HEK293 (cell line): ENCODE measurements at regions not wholly inside any gene's neighbourhood (a gene's known extent, or its start where the extent isn't known, plus 50 kb on each side); places are given as distances from the start of the nearest gene placed in this dataset.

Experiments
- CTCF ChIA-PET: fragments of 350-600 bp; formaldehyde crosslinking; extraction: SDS; loops from one replicate; lab custom pipeline; 2021; ENCODE audit warnings: antibody characterized with exemption; lab: Yijun Ruan, JAX
- POLR2A ChIA-PET: fragments of 300-600 bp; formaldehyde crosslinking; extraction: SDS; loops from one replicate; lab custom pipeline; 2020; ENCODE audit warnings: antibody characterized with exemption, inconsistent platforms; lab: Yijun Ruan, JAX
- H3K27ac ChIP-seq: fragments of 200-500 bp; sonication (Bioruptor generic); 2 replicates; pipeline ENCODE4 v1.5.1; 2014; ENCODE audit warnings: low read depth, low read length, control low read depth, inconsistent platforms; ENCODE audit errors: extremely low read depth
- H3K36me3 ChIP-seq, 2 experiments: fragments of 200-500 bp in 1 of 2; sonication (Bioruptor generic) in 1 of 2; 1 replicate in 1 of 2; 2 replicates in 1 of 2; pipeline ENCODE4 v1.5.1; 2014 to 2017; ENCODE audit warnings: inconsistent platforms in 2 of 2, low read length in 2 of 2; ENCODE audit not compliant: control insufficient read depth in 2 of 2, insufficient read depth in 1 of 2
- H3K4me1 ChIP-seq: fragments of 200-500 bp; sonication (Bioruptor generic); 2 replicates; pipeline ENCODE4 v1.5.1; 2014; ENCODE audit warnings: mild to moderate bottlenecking, low read length, inconsistent platforms; ENCODE audit not compliant: control insufficient read depth, insufficient read depth
- H3K4me3 ChIP-seq: 2 replicates; pipeline ENCODE4 v1.5.1; 2011; ENCODE audit warnings: low read depth, mild to moderate bottlenecking, control low read depth, low read length, moderate library complexity
- H3K9me3 ChIP-seq: fragments of 200-500 bp; sonication (Bioruptor generic); 2 replicates; pipeline ENCODE4 v1.5.1; 2014; ENCODE audit warnings: low read depth, low read length, inconsistent platforms; ENCODE audit not compliant: control insufficient read depth, insufficient read depth
- GLIS1 ChIP-seq: fragments of 450-650 bp; formaldehyde crosslinking; IDR thresholded peaks from 2 replicates; pipeline ENCODE4 v1.5.1; 2016; ENCODE audit warnings: missing biosample characterization, missing genetic modification characterization
- HOXC10 ChIP-seq: sonication (generic); formaldehyde crosslinking; IDR thresholded peaks from 2 replicates; pipeline ENCODE4 v1.8.1; 2023; ENCODE audit warnings: mild to moderate bottlenecking, missing genetic modification reagents
- TRIM28 ChIP-seq: IDR thresholded peaks from 2 replicates; pipeline ENCODE4 v1.6.1; 2011; ENCODE audit warnings: low read length, control low read depth, borderline replicate concordance
- ZFP41 ChIP-seq: fragments of 450-650 bp; formaldehyde crosslinking; IDR thresholded peaks from 2 replicates; pipeline ENCODE4 v1.5.1; 2016; ENCODE audit warnings: missing biosample characterization, missing genetic modification characterization, borderline replicate concordance
- ZFP69B ChIP-seq: fragments of 450-650 bp; formaldehyde crosslinking; IDR thresholded peaks from 2 replicates; pipeline ENCODE4 v1.5.1; 2016; ENCODE audit warnings: missing biosample characterization, missing genetic modification characterization
- ZNF121 ChIP-seq: fragments of 450-650 bp; formaldehyde crosslinking; IDR thresholded peaks from 2 replicates; pipeline ENCODE4 v1.5.1; 2016; ENCODE audit warnings: missing biosample characterization, missing genetic modification characterization
- ZNF174 ChIP-seq: fragments of 450-650 bp; formaldehyde crosslinking; IDR thresholded peaks from 2 replicates; pipeline ENCODE4 v1.5.0; 2017; ENCODE audit warnings: missing biosample characterization, mild to moderate bottlenecking, missing genetic modification characterization
- ZNF324 ChIP-seq: fragments of 450-650 bp; formaldehyde crosslinking; IDR thresholded peaks from 2 replicates; pipeline ENCODE4 v1.5.1; 2016; ENCODE audit warnings: missing biosample characterization, missing genetic modification characterization
- ZNF394 ChIP-seq: fragments of 450-650 bp; formaldehyde crosslinking; IDR thresholded peaks from 2 replicates; pipeline ENCODE4 v1.5.1; 2016; ENCODE audit warnings: missing biosample characterization, missing genetic modification characterization, mild to moderate bottlenecking, moderate library complexity, borderline replicate concordance
- ZNF426 ChIP-seq: fragments of 450-650 bp; formaldehyde crosslinking; IDR thresholded peaks from 2 replicates; pipeline ENCODE4 v1.5.1; 2017; ENCODE audit warnings: missing biosample characterization, missing genetic modification characterization, mild to moderate bottlenecking, inconsistent platforms, moderate library complexity
- ZNF473 ChIP-seq: fragments of 450-650 bp; formaldehyde crosslinking; IDR thresholded peaks from 2 replicates; pipeline ENCODE4 v1.5.1; 2017; ENCODE audit warnings: missing biosample characterization, missing genetic modification characterization
- ZNF660 ChIP-seq: fragments of 450-650 bp; IDR thresholded peaks from 2 replicates; pipeline ENCODE4 v1.5.1; 2018; ENCODE audit warnings: missing biosample characterization, mild to moderate bottlenecking, missing genetic modification characterization
- ZNF792 ChIP-seq: fragments of 450-650 bp; formaldehyde crosslinking; IDR thresholded peaks from 2 replicates; pipeline ENCODE4 v1.5.1; 2016; ENCODE audit warnings: missing biosample characterization, missing genetic modification characterization
- TF ChIP-seq, protein P1 (sequence below): fragments of 450-650 bp; formaldehyde crosslinking; IDR thresholded peaks from 2 replicates; pipeline ENCODE4 v1.5.1; 2016; ENCODE audit warnings: missing biosample characterization, missing genetic modification characterization
- TF ChIP-seq, protein P2 (sequence below): fragments of 450-650 bp; formaldehyde crosslinking; IDR thresholded peaks from 2 replicates; pipeline ENCODE4 v1.5.1; 2016; ENCODE audit warnings: missing biosample characterization, missing genetic modification characterization
- TF ChIP-seq, protein P3 (sequence below): fragments of 450-650 bp; formaldehyde crosslinking; IDR thresholded peaks from 2 replicates; pipeline ENCODE4 v1.5.1; 2017; ENCODE audit warnings: missing biosample characterization, missing genetic modification characterization
- TF ChIP-seq, protein P4 (sequence below): IDR thresholded peaks from 2 replicates; pipeline ENCODE4 v1.6.1; 2011; ENCODE audit warnings: mild to moderate bottlenecking, low read depth, low read length, borderline replicate concordance
- TF ChIP-seq, protein P5 (sequence below): fragments of 450-650 bp; formaldehyde crosslinking; IDR thresholded peaks from 2 replicates; pipeline ENCODE4 v1.5.1; 2016; ENCODE audit warnings: missing biosample characterization, missing genetic modification characterization

DNA sequence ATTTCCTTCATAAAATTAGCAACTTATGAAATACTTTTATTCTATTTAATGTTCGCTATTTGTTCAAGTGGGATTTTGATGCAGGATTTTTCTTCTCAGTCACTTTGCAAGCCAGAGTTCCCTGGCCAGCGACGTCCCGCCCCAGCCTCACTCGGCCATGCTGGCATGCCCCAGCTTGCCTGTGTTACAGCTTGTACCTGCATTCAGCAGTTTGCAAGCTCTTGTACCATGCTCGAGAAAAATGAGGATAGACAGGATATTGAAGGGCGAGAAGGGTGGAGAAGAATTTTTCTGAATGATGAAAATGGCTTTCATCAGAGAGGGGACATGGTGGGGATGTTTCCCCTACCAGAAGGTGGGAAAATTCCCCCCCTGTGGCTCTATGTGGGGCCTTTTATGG is 2180.2 kb upstream of the PCDH20 start (continued):
- TF ChIP-seq ZNF394 (tag by site-specific recombination), result no peak
- peak; percentile 84 for TF ChIP-seq TRIM28

DNA sequence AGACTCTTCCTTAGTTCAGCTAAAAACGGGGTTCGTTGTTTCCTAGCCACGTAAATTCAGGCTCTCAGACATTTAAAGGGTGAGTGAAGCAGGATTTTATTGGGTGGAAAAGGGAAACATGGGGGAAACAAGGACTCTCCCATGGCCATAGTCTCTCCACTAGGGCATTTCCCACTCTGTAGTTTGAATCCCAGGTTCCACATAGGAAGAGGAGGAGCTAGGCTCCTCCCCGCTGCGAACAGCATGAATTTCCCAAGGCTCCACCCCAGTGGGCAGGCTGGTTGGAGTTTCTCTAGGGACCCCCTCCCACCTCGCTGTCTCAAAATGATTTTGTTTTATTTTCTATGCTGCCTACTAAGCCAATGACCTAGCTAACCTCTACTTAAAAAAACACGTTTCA is 2170.8 kb upstream of the PCDH20 start:
- TF ChIP-seq ZNF324 (tag by site-specific recombination), result no peak
- no peaks in the 10 kb centered on the region for H3K4me1 ChIP-seq
- no peaks in the 10 kb centered on the region for H3K36me3 ChIP-seq
- CTCF ChIA-PET, result no interaction called here
- no peak overlapping the region for H3K27ac ChIP-seq
- POLR2A ChIA-PET, result no interaction called here
- H3K4me3 ChIP-seq, result no peak overlapping the region
- H3K9me3 ChIP-seq, result no peaks in the 10 kb centered on the region

DNA sequence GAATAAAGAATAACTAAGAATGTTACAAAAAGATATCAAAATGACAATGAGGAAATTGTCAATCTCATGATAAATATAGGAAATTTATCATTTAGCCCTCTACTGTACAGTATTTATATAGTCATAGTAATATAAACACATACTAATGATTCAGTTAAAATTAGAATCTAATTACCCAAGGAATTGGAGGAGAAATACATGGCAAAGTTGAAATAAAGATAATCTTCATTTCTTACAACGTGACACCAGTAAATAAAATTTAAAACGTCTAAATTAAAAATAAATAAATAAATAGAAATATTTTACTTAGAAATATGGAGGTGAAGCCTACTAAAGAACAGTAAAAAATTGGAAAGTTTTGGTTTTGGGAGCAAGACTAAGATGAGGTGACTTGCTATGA is 2163.1 kb upstream of the PCDH20 start:
- no peak overlapping the region for H3K27ac ChIP-seq
- TF ChIP-seq ZNF121 (no peak), ZFP41 (tag by site-specific recombination) (no peak), ZNF792 (tag by site-specific recombination) (no peak), ZNF473 (tag by site-specific recombination) (no peak), ZNF660 (tag by site-specific recombination) (no peak), ZNF174 (tag by site-specific recombination) (no peak), ZNF426 (tag by site-specific recombination) (no peak), GLIS1 (tag by site-specific recombination) (no peak), HOXC10 (CRISPR knock-in tag) (no peak), ZFP69B (tag by site-specific recombination) (no peak)
- TF ChIP-seq, protein P1, sequence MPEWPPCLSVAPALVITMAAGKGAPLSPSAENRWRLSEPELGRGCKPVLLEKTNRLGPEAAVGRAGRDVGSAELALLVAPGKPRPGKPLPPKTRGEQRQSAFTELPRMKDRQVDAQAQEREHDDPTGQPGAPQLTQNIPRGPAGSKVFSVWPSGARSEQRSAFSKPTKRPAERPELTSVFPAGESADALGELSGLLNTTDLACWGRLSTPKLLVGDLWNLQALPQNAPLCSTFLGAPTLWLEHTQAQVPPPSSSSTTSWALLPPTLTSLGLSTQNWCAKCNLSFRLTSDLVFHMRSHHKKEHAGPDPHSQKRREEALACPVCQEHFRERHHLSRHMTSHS (tag by site-specific recombination), result no peak
- TF ChIP-seq, protein P2, sequence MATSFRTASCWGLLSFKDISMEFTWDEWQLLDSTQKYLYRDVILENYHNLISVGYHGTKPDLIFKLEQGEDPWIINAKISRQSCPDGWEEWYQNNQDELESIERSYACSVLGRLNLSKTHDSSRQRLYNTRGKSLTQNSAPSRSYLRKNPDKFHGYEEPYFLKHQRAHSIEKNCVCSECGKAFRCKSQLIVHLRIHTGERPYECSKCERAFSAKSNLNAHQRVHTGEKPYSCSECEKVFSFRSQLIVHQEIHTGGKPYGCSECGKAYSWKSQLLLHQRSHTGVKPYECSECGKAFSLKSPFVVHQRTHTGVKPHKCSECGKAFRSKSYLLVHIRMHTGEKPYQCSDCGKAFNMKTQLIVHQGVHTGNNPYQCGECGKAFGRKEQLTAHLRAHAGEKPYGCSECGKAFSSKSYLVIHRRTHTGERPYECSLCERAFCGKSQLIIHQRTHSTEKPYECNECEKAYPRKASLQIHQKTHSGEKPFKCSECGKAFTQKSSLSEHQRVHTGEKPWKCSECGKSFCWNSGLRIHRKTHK (tag by site-specific recombination), result no peak
- TF ChIP-seq, protein P3, sequence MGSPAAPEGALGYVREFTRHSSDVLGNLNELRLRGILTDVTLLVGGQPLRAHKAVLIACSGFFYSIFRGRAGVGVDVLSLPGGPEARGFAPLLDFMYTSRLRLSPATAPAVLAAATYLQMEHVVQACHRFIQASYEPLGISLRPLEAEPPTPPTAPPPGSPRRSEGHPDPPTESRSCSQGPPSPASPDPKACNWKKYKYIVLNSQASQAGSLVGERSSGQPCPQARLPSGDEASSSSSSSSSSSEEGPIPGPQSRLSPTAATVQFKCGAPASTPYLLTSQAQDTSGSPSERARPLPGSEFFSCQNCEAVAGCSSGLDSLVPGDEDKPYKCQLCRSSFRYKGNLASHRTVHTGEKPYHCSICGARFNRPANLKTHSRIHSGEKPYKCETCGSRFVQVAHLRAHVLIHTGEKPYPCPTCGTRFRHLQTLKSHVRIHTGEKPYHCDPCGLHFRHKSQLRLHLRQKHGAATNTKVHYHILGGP (tag by site-specific recombination), result no peak
- TF ChIP-seq, protein P4, sequence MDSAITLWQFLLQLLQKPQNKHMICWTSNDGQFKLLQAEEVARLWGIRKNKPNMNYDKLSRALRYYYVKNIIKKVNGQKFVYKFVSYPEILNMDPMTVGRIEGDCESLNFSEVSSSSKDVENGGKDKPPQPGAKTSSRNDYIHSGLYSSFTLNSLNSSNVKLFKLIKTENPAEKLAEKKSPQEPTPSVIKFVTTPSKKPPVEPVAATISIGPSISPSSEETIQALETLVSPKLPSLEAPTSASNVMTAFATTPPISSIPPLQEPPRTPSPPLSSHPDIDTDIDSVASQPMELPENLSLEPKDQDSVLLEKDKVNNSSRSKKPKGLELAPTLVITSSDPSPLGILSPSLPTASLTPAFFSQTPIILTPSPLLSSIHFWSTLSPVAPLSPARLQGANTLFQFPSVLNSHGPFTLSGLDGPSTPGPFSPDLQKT, result no peak
- TF ChIP-seq, protein P5, sequence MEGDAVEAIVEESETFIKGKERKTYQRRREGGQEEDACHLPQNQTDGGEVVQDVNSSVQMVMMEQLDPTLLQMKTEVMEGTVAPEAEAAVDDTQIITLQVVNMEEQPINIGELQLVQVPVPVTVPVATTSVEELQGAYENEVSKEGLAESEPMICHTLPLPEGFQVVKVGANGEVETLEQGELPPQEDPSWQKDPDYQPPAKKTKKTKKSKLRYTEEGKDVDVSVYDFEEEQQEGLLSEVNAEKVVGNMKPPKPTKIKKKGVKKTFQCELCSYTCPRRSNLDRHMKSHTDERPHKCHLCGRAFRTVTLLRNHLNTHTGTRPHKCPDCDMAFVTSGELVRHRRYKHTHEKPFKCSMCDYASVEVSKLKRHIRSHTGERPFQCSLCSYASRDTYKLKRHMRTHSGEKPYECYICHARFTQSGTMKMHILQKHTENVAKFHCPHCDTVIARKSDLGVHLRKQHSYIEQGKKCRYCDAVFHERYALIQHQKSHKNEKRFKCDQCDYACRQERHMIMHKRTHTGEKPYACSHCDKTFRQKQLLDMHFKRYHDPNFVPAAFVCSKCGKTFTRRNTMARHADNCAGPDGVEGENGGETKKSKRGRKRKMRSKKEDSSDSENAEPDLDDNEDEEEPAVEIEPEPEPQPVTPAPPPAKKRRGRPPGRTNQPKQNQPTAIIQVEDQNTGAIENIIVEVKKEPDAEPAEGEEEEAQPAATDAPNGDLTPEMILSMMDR (tag by site-specific recombination), result no peak
- TF ChIP-seq, all 188 proteins: peak for 0
- Histone ChIP-seq H3K4me1 (no peaks in the 10 kb centered on the region), H3K4me3 (no peak overlapping the region), H3K9me3 (no peaks in the 10 kb centered on the region), H3K36me3 (no peaks in the 10 kb centered on the region)
- POLR2A ChIA-PET, result no interaction called here
- CTCF ChIA-PET, result no interaction called here
